Activated naive CD4-positive, alpha-beta T cell treated with anti-CD3 and anti-CD28 coated beads, Interleukin-2, amount 50 U/mL, for 16 hours (primary cell): ENCODE measurements at regions not wholly inside any gene's neighbourhood (a gene's known extent, or its start where the extent isn't known, plus 50 kb on each side); places are given as distances from the start of the nearest gene placed in this dataset.

Source experiments
- DNase-seq: peaks from one replicate; pipeline ENCODE4 v3.0.0-alpha.2; 2020

DNA sequence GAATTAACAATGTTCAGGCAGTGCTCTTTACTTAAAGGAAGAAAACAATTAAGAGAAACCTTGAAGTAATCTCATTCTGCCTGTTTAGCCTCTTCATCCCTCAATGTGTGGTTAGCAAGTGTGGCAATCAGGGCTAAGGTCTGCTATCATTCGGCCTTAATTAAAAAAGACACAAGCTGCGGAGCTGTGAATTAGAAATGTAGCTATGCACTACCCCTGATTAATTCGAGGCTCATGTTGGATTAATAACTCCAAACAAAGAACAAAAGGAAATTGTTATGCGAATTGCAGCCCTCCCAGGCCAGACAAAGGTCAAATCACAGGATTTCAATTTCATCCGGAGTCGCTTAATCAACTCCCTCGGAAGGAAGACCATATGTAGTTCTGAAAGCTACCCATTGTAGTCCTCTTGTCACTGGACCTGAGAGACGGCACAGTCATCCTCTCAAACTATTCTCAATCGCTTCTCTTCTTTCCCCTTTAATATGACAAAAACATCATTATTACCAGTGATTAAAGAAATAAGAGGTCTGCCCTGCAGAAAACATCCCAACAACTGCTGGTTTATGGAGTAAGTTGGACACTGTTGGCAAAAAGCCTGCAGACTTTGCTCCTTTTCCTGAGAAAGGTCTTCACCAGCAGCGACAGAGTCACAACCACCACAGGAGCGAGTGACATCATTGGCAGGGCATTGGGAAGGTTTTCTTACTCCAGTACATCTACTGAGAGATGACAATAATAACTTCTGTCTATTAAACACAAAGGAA, 71.1 kb upstream of the SOX5 start:
- no peak for DNase-seq

DNA sequence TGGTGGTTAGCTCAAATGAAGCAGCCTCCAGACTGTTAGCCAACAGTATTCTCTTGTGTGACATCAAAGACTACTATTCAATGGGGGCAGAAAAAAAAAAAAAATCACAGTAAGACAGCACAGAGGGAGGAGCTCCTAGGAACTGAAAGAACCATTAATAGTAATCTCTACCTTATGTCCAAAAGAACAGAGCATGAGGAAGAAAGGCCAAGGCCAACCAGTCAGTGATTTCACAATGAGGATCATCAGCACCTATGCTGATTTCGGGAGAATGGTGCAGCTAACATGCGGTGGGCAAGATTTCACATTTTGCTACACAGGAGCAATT, 66.3 kb upstream of the SOX5 start:
- no peak for DNase-seq

DNA sequence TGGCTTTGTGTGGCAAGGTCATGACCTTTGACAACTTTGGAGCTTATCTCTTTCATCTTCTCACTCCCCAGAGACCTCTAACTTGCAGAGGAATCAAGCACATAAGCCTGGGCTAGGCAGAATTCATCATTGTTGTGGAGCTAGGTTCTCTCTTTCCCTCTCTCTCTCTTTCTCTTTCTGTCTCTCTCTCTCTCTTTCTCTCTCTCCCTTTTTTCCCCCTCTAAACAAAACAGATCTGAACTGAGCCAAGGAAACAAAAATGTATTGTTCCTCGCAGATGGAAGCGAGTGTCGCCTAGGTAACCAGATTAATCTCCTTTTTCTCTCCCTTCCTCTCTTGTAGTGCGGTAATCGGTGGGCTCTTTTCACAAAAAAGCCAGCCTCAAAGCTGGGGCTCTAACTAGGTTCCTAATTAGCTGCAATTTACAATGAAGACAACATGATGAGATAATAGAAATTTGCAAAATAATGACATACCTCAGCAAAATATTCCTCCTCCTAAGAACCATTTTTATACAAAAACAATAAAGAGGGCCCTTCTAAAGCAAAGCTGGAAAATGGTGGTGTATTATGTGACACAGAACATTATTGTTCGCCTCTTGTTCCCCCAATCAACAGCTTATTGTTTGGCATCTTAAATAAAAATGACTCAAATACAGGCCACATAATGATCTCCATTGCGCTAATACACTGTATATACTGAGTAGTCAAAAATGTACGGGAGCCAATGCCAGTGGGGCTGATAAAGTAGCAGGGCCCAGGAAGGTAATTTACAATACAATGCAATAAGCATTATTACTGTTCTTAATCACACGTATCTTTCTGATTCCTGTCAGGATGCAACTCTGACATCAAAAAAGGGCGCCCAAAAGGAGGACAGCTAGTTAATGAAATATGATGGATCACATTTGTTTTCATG, 65.7 kb upstream of the SOX5 start:
- no peak for DNase-seq

DNA sequence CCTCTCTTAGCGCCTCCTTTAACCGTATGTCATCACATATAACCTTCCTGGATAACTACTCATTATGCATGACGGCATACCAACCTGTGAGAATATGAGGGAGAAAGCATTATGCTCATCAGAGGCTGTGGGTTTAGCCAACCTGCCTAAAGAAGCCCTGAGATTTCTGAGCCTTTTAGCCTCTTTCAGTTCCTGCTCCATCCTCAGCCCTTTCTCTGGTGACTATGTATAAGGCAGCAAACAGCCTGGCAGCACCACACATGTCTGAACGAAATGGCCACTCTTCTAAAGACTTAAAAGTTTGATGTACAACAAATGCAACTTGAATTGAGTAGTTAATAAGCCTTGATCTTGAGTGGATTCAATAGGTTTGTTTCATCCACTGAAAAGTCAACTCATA, 64.8 kb upstream of the SOX5 start:
- DNase-seq: no peak

DNA sequence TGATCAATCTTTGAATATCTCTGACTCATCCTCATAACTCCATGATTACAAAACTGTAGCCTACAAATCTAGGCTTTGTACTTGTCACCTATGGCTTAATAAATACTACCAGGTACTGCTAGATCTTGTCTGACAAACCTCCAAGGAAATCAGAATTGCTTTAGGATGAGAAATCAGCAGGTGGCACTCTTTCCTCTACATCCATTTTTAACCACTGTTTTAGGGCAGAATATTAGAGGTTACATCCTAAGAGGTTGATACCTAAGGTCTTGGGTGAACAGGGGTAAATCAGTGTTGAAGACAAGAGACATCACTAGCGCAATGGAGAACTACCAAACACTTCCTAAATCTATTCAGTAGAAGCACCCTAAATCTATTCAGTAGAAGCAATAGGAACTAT, 63.1 kb upstream of the SOX5 start:
- no peak for DNase-seq

DNA sequence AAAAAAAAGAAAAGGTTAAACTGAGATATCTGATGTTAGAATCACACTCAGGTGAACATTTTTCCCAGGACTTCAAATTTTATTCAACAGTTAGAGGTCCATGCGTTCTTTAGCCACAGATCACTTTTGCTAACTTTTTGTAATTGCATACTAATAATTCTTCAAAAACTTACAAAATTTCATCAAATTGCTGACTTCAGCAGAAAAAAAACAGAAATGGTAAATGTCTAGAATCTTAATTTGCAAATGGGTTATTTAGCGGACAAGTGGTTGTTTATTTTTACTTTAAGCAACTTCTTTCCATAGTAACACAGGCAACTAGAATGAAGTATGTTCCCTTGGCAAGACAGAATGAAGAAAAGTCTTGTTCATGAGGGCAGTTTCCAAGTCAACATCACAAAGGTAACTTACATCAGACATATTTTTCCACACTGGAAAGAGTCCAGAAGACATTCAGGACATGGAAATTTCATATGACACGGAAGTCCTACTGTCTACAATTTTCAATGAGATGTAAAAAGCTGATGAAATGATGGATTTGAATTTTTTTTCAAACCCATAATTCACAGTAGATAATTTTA, 62.5 kb upstream of the SOX5 start:
- DNase-seq: no peak

DNA sequence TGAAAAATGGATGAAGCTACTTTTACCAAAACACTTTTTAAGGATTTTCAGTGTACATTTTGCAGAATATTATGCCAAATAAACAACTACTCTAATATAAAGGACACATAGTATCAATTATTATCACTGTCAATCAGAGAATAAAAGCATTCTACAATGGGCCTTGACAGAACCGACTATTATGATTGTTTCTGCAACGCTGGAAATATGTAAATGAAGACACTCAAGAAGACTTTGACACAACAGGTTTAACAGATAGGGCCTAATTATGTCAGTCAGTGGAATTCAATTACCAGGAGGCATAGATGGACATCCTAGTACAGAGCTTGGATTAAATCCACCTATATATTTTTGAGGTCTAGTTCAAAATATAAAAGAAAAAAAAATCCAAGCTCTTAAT, 58.7 kb upstream of the SOX5 start:
- no peak for DNase-seq
